ENCODE measurements at regions not wholly inside any gene's neighbourhood (a gene's known extent, or its start where the extent isn't known, plus 50 kb on each side); places are given as distances from the start of the nearest gene placed in this dataset.

DNA sequence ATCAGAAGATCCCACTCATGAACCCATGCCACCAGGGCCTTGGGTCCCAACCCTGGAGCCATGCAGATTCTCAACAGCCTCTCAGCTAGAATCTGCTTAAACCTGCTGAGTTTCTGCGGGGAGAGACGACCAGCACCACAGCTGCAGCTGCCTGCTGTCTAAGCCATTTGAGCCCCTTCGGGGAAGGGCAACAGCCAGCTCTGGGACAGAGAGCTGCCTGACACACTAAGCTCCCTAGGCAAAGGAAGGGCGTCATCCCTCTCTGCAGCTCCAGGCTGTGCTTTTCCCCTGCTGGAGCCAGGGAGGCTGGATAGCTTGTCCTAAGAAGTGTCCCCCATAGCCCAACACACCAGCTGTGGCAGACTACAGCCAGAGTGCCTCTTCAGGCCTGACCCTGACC is 182.5 kb downstream of the OTOR start:
- no peak for DNase-seq (ENCODE audit: low spot score)
- in situ Hi-C loops (cut with MboI; ENCODE audit: low pct_unique_long_range_greater_than_20kb, low sequenced_read_pairs, unreplicated experiment), result no loop called here
- TF ChIP-seq, protein P1, sequence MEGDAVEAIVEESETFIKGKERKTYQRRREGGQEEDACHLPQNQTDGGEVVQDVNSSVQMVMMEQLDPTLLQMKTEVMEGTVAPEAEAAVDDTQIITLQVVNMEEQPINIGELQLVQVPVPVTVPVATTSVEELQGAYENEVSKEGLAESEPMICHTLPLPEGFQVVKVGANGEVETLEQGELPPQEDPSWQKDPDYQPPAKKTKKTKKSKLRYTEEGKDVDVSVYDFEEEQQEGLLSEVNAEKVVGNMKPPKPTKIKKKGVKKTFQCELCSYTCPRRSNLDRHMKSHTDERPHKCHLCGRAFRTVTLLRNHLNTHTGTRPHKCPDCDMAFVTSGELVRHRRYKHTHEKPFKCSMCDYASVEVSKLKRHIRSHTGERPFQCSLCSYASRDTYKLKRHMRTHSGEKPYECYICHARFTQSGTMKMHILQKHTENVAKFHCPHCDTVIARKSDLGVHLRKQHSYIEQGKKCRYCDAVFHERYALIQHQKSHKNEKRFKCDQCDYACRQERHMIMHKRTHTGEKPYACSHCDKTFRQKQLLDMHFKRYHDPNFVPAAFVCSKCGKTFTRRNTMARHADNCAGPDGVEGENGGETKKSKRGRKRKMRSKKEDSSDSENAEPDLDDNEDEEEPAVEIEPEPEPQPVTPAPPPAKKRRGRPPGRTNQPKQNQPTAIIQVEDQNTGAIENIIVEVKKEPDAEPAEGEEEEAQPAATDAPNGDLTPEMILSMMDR (IDR thresholded peaks at IDR 0.05; ENCODE audit: extremely low read depth, insufficient read depth, missing control alignments), result no peak

DNA sequence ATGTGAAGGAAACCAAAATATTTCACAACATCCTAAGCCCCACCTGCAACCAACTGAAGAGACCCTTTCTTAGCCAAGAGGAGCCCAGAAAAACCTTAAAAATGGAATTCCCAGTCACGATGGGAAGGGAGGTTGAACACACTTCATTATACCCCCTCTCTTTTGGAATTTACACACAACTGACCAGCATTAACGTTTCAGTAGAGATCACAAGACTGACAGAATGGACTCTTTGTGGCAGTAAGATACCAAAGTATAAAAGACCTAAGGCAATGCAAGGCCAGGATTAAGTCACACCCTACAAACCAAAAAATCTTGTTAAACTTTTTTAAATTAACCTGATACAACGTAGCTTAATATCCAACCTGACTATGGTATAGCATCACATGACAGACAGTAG is 190.9 kb downstream of the OTOR start:
- in situ Hi-C loops (cut with MboI; ENCODE audit: low pct_unique_long_range_greater_than_20kb, low sequenced_read_pairs, unreplicated experiment), result no loop called here
- TF ChIP-seq, protein P1 (IDR thresholded peaks at IDR 0.05; ENCODE audit: extremely low read depth, insufficient read depth, missing control alignments), result no peak
- DNase-seq (ENCODE audit: low spot score), result no peak

DNA sequence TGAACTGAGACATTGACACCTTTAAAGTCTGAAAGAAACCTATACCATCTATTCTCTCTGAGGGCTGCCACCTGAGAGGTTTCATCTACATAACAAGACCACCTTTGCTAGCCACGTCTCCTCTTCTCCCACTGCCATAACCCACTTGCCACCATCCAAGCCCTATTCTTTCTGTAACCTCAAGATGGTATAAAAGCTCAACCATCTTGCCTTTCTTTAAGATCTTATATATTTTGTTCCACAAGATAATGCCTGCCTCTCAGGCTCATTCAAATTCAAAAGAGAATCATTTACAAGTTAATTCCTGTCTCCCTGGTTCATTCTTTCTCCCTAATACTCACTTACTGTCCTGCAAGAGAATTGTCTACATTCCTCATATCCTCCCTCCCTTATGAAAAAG is 192.5 kb downstream of the OTOR start:
- TF ChIP-seq, protein P1 (IDR thresholded peaks at IDR 0.05; ENCODE audit: extremely low read depth, insufficient read depth, missing control alignments), result no peak
- in situ Hi-C loops (cut with MboI; ENCODE audit: low pct_unique_long_range_greater_than_20kb, low sequenced_read_pairs, unreplicated experiment), result no loop called here
- DNase-seq (ENCODE audit: low spot score), result no peak

DNA sequence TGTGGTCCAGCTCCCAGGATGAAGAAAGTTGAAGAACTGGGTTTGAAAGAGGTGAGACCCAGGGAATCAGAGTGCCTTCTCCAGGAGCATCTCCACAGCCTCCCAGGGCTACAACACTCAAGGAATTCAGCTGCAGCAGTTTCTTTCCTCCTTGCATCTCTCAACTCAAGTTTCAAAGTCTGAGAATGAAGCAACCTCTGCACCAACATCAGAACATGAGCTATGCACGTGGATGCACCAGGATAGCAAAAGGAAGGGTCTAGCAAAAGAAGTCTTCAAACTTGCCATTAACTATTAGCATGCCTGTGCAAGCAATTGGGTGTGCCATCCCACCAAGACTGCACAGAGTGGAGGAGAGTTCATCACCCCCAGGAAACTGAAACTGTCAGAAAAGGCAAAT is 193.9 kb downstream of the OTOR start:
- DNase-seq (ENCODE audit: low spot score), result no peak
- TF ChIP-seq, protein P1 (IDR thresholded peaks at IDR 0.05; ENCODE audit: extremely low read depth, insufficient read depth, missing control alignments), result no peak
- in situ Hi-C loops (cut with MboI; ENCODE audit: low pct_unique_long_range_greater_than_20kb, low sequenced_read_pairs, unreplicated experiment), result no loop called here

DNA sequence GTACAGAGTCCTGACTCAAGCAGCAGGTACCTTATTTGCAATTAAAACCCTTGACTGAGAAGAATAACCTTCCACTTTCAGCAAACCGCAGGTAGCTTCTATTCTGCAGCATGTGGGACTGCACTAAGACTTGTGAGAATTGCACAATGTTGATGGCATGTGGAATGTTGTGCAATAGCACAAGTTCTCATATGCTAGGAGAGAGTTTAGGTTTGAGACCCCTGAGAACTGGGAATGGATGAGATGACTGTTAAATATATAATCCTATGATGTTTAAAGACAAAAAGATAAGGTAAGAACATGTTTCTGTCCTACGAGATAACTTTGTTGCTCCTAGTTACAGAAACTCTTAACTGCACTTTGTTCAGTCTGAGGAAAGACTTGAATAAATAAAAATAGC is 194.6 kb downstream of the OTOR start:
- DNase-seq (ENCODE audit: low spot score), result no peak
- TF ChIP-seq, protein P1 (IDR thresholded peaks at IDR 0.05; ENCODE audit: extremely low read depth, insufficient read depth, missing control alignments), result no peak
- in situ Hi-C loops (cut with MboI; ENCODE audit: low pct_unique_long_range_greater_than_20kb, low sequenced_read_pairs, unreplicated experiment), result no loop called here

DNA sequence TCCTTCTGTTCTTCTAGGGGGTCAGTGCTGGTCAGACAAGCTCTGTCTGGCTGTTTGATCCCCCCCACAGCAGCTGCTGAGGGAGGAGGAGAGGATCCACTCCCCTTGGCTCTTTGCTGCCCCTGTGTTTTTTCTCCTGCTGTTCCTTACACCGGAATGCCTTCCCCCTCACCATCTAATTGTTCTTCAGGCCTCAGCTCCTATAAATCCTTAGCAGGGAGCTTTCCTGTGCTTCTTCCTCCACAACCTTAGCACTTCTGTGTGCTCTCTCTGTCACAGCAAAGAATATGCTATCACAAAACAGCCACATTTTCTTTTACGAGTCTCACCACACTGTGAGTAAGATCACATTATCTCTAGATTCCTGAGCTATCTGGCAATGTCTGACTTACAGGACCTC is 196.6 kb downstream of the OTOR start:
- in situ Hi-C loops (cut with MboI; ENCODE audit: low pct_unique_long_range_greater_than_20kb, low sequenced_read_pairs, unreplicated experiment), result no loop called here
- TF ChIP-seq, protein P1 (IDR thresholded peaks at IDR 0.05; ENCODE audit: extremely low read depth, insufficient read depth, missing control alignments), result no peak
- no peak for DNase-seq (ENCODE audit: low spot score)

DNA sequence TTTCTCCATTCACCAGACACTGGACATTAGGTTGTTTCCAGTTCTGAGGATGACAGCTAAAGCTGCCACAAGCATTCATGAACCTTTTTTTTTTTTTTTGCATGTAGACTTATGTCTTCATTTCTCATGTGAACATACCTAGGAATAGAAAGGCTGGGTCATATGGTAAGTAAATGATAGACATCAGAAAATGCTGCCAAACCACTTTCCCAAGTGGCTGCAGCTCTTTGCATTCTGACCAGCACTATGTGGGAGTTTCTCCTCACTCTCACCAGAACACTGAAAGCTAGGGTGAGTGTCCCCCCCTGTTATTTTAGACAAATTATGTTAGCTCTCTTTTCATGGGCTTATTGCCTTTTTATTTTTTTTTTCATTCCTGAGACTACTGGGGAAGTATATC is 197.5 kb downstream of the OTOR start:
- in situ Hi-C loops (cut with MboI; ENCODE audit: low pct_unique_long_range_greater_than_20kb, low sequenced_read_pairs, unreplicated experiment), result no loop called here
- no peak for DNase-seq (ENCODE audit: low spot score)
- TF ChIP-seq, protein P1 (IDR thresholded peaks at IDR 0.05; ENCODE audit: extremely low read depth, insufficient read depth, missing control alignments), result no peak

Data from GM13977 (cell line).